Left ventricle myocardium inferior (tissue), 1 donor: ENCODE measurements at regions not wholly inside any gene's neighbourhood (a gene's known extent, or its start where the extent isn't known, plus 50 kb on each side); places are given as distances from the start of the nearest gene placed in this dataset.

Experiments used
- DNase-seq: peaks from one replicate; pipeline ENCODE4 v3.0.0-alpha.2; 2020
- H3K27ac ChIP-seq: fragments of 200-600 bp; replicated peaks from 2 replicates; pipeline ENCODE4 v1.8.0; 2021
- H3K27me3 ChIP-seq: fragments of 200-600 bp; 2 replicates; pipeline ENCODE4 v1.8.0; 2021; ENCODE audit warnings: low read depth
- H3K36me3 ChIP-seq: fragments of 200-600 bp; 2 replicates; pipeline ENCODE4 v1.8.0; 2021
- H3K4me1 ChIP-seq: fragments of 200-600 bp; 2 replicates; pipeline ENCODE4 v1.8.0; 2021
- H3K4me3 ChIP-seq: fragments of 200-600 bp; 2 replicates; pipeline ENCODE4 v1.8.0; 2021; ENCODE audit warnings: mild to moderate bottlenecking, moderate library complexity
- H3K9me3 ChIP-seq: fragments of 200-600 bp; replicated peaks from 2 replicates; pipeline ENCODE4 v1.8.0; 2021
- CTCF ChIP-seq: fragments of 200-600 bp; IDR thresholded peaks from 2 replicates; pipeline ENCODE4 v1.8.0; 2021; ENCODE audit warnings: antibody characterized with exemption, mild to moderate bottlenecking, borderline replicate concordance
- intact Hi-C: fragments of 100-400 bp; cut with micrococcal nuclease; formaldehyde crosslinking; loops from one replicate; pipeline ENCODE4 v1.11.0; 2022
- donor health status: DM: no; HTN: yes; CAD: no; lungs with severe emphysema.

GRCh38 chr14:97385727-97386126 lies 588.5 kb downstream of the VRK1 start:
- no peaks in the 10 kb centered on the region for H3K4me1 ChIP-seq
- H3K9me3 ChIP-seq, result peaks cover 6% of the 10 kb centered on the region
- peaks cover 23% of the 10 kb centered on the region for H3K27me3 ChIP-seq
- intact Hi-C loops, result no loop called here
- DNase-seq, result no peak
- H3K36me3 ChIP-seq, result no peaks in the 10 kb centered on the region
- no peak for TF ChIP-seq CTCF
- no peak overlapping the region for H3K4me3 ChIP-seq
- H3K27ac ChIP-seq, result no peak overlapping the region

- Histone ChIP-seq H3K4me1 (no peaks in the 10 kb centered on the region), H3K4me3 (no peak overlapping the region), H3K27ac (no peak overlapping the region), H3K9me3 (no peaks in the 10 kb centered on the region), H3K36me3 (no peaks in the 10 kb centered on the region), H3K27me3 (peaks cover 34% of the 10 kb centered on the region)
- intact Hi-C loops, result no loop called here
- TF ChIP-seq CTCF, result no peak
- no peak for DNase-seq
Measured at GRCh38 chr14:97387252-97387874, 590.2 kb downstream of the VRK1 start.

- Histone ChIP-seq H3K9me3 (no peaks in the 10 kb centered on the region), H3K4me3 (no peak overlapping the region), H3K36me3 (no peaks in the 10 kb centered on the region), H3K4me1 (no peaks in the 10 kb centered on the region), H3K27ac (no peak overlapping the region), H3K27me3 (peaks cover 39% of the 10 kb centered on the region)
- DNase-seq, result no peak
- no peak for TF ChIP-seq CTCF
- intact Hi-C loops, result no loop called here
Measured at GRCh38 chr14:97388408-97388807, 591.2 kb downstream of the VRK1 start.

GRCh38 chr14:97390096-97390724 lies 593.0 kb downstream of the VRK1 start:
- H3K27me3 ChIP-seq, result peaks cover 46% of the 10 kb centered on the region
- no peaks in the 10 kb centered on the region for H3K9me3 ChIP-seq
- H3K4me1 ChIP-seq, result no peaks in the 10 kb centered on the region
- no peak overlapping the region for H3K4me3 ChIP-seq
- no peaks in the 10 kb centered on the region for H3K36me3 ChIP-seq
- H3K27ac ChIP-seq, result peak overlapping the region; percentile 51
- no peak for DNase-seq
- intact Hi-C loops, result no loop called here
- no peak for TF ChIP-seq CTCF

- Histone ChIP-seq H3K4me1 (no peaks in the 10 kb centered on the region), H3K27me3 (peaks cover 38% of the 10 kb centered on the region), H3K36me3 (no peaks in the 10 kb centered on the region), H3K4me3 (no peak overlapping the region), H3K9me3 (no peaks in the 10 kb centered on the region), H3K27ac (no peak overlapping the region)
- no peak for TF ChIP-seq CTCF
- DNase-seq, result no peak
- intact Hi-C loops, result no loop called here
Measured at GRCh38 chr14:97393244-97393643, 596.1 kb downstream of the VRK1 start.
